ENCODE measurements at regions not wholly inside any gene's neighbourhood (a gene's known extent, or its start where the extent isn't known, plus 50 kb on each side); places are given as distances from the start of the nearest gene placed in this dataset.

DNA sequence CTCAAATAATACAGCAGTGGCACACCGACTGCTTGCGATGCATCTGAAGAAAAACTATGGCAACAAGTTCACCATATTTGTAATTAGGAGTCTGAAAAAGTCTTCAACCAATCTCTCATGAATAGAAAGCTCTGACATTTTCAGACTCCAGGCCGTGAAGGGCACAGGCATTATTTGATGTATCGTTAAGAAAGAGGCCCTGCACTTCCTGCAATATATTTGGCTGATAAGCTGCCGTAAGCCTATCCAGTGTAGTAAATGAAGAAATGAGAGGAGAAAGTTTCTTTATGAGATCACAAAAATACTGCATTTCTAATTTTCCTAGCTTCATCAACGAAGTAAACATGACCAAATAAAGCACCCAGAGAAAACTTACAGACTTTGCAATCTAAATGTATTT lies 613.8 kb upstream of the TECRL start:
- H3K79me1 ChIP-seq (ENCODE audit: low read depth, low read length) = no peaks in the 10 kb centered on the region
- H3K4ac ChIP-seq (replicated peaks; ENCODE audit: insufficient read length, low read depth, low read length) = no peak overlapping the region
- H3K56ac ChIP-seq (replicated peaks; ENCODE audit: insufficient read length, low read depth, low read length) = no peak overlapping the region
- no peak overlapping the region for H3K4me2 ChIP-seq (ENCODE audit: insufficient read depth in 1 of 2, low read depth in 2 of 2, low read length in 2 of 2)
- no peaks in the 10 kb centered on the region for H3K23me2 ChIP-seq (ENCODE audit: low read depth, low read length)
- no peak overlapping the region for H3K14ac ChIP-seq (ENCODE audit: insufficient read length)
- H4K5ac ChIP-seq (ENCODE audit: insufficient read length, low read depth, low read length) = no peak overlapping the region
- ChIA-PET CTCF (ENCODE audit: partially characterized antibody) (interaction anchor here (1.0 to 1.9 kb wide), 3 partner anchors 8 to 15 kb away, joined by 4 to 6 read pairs (median 6); no protein-coding TSS in a partner anchor), POLR2A (ENCODE audit: partially characterized antibody) (no interaction called here)
- no peak overlapping the region for H2BK12ac ChIP-seq (ENCODE audit: low read depth, low read length)
- no peaks in the 10 kb centered on the region for H3K79me2 ChIP-seq (ENCODE audit: control insufficient read depth in 1 of 2, insufficient read depth in 2 of 2, low read length in 2 of 2)
- H3K27ac ChIP-seq (ENCODE audit: low read depth, low read length) = no peak overlapping the region
- no peak overlapping the region for H3K9ac ChIP-seq (replicated peaks in 1 of 4; ENCODE audit: extremely low read depth in 1 of 4, low read depth in 3 of 4, low read length in 3 of 4)
- H3K9me3 ChIP-seq (ENCODE audit: insufficient read depth in 2 of 2, low read depth in 1 of 2, low read length in 1 of 2) = no peaks in the 10 kb centered on the region; a peak in 1 of 4 replicates
- no peaks in the 10 kb centered on the region for H4K20me1 ChIP-seq (replicated peaks in 1 of 2; ENCODE audit: control insufficient read depth in 1 of 2, insufficient read depth in 2 of 2, low read length in 2 of 2)
- no peak overlapping the region for H2BK20ac ChIP-seq (ENCODE audit: low read length)
- FAIRE-seq (no peak), DNase-seq (ENCODE audit: low read depth in 1 of 2, low spot score in 2 of 2) (no peak)
- no peak overlapping the region for H3K4me3 ChIP-seq (ENCODE audit: extremely low read depth in 1 of 4, insufficient read depth in 2 of 4, low read depth in 3 of 4, low read length in 4 of 4)
- no peak overlapping the region for H2BK15ac ChIP-seq (ENCODE audit: low read length)
- peaks cover 0 to 7% (median 2%) of the 10 kb centered on the region in 4 experiments; a peak in 3 of 7 replicates for H3K4me1 ChIP-seq (replicated peaks in 1 of 4; ENCODE audit: control insufficient read depth in 3 of 4, insufficient read depth in 4 of 4, low read length in 3 of 4)
- peak overlapping the region; percentile 62; the same call in 1 of the 2 replicates for H2AFZ ChIP-seq (ENCODE audit: low read length)
- no peak overlapping the region for H2AK5ac ChIP-seq (ENCODE audit: low read depth, low read length)
- H3K23ac ChIP-seq (ENCODE audit: insufficient read length) = no peak overlapping the region
- H3K27me3 ChIP-seq (replicated peaks in 1 of 4; ENCODE audit: control insufficient read depth in 3 of 4, extremely low read depth in 1 of 4, insufficient read depth in 3 of 4, low read length in 3 of 4) = no peaks in the 10 kb centered on the region
- WGBS, 2 experiments (ENCODE audit: extremely low coverage in 1 of 2, insufficient coverage in 1 of 2, insufficient read length in 1 of 2, insufficient replicate concordance in 2 of 2, low coverage in 1 of 2, low lambda C conversion rate in 2 of 2, missing lambda C conversion rate in 1 of 2) = 88% methylated on average over 6 of the region's 6 CpGs; no CpG with 5 or more reads in 1 of the 2 experiments
- no peak overlapping the region for H3K18ac ChIP-seq (ENCODE audit: extremely low read depth, low read length)
- TF ChIP-seq CBX5 (IDR thresholded peaks at IDR 0.05; ENCODE audit: low read depth, low read length) (no peak), SAP30 (IDR thresholded peaks at IDR 0.05; ENCODE audit: insufficient read depth, insufficient replicate concordance, low read length) (no peak), MAFK (IDR thresholded peaks at IDR 0.05; ENCODE audit: low read depth, low read length) (no peak), RAD21 (IDR thresholded peaks at IDR 0.05 in 1 of 2, conservative IDR thresholded peaks at IDR 0.05 in 1 of 2; ENCODE audit: low read depth in 2 of 2, low read length in 2 of 2) (no peak), CBX8 (IDR thresholded peaks at IDR 0.05; ENCODE audit: borderline replicate concordance, low read depth, low read length) (no peak), CTBP2 (IDR thresholded peaks at IDR 0.05; ENCODE audit: borderline replicate concordance, insufficient read depth, insufficient read length, low read length) (no peak), POLR2AphosphoS5 (IDR thresholded peaks at IDR 0.05; ENCODE audit: low read depth, low read length) (no peak), JUN (IDR thresholded peaks at IDR 0.05; ENCODE audit: low read depth, low read length) (no peak), ASH2L (IDR thresholded peaks at IDR 0.05; ENCODE audit: low read length) (no peak), ZNF274 (IDR thresholded peaks at IDR 0.05; ENCODE audit: borderline replicate concordance, extremely low read depth, low read length) (no peak), RXRA (IDR thresholded peaks at IDR 0.05; ENCODE audit: insufficient read depth, low read depth, low read length) (no peak), JUND (IDR thresholded peaks at IDR 0.05; ENCODE audit: low read length) (no peak), EP300 (IDR thresholded peaks at IDR 0.05; ENCODE audit: borderline replicate concordance in 1 of 2, low read depth in 2 of 2, low read length in 2 of 2) (no peak), EZH2 (IDR thresholded peaks at IDR 0.05; ENCODE audit: low read depth, low read length, severe bottlenecking) (no peak)
- H2BK5ac ChIP-seq (ENCODE audit: low read depth, low read length) = no peak overlapping the region
- no peak overlapping the region for H2BK120ac ChIP-seq (replicated peaks; ENCODE audit: low read depth, low read length)
- no peaks in the 10 kb centered on the region for H3K36me3 ChIP-seq (ENCODE audit: control insufficient read depth in 2 of 4, insufficient read depth in 4 of 4, low read length in 3 of 4)
- no peak overlapping the region for H4K8ac ChIP-seq (ENCODE audit: extremely low read depth, insufficient read depth, low read length)
- H4K91ac ChIP-seq (replicated peaks; ENCODE audit: insufficient read length, low read length) = no peak overlapping the region
